ENCODE measurements at regions not wholly inside any gene's neighbourhood (a gene's known extent, or its start where the extent isn't known, plus 50 kb on each side); places are given as distances from the start of the nearest gene placed in this dataset.

DNA sequence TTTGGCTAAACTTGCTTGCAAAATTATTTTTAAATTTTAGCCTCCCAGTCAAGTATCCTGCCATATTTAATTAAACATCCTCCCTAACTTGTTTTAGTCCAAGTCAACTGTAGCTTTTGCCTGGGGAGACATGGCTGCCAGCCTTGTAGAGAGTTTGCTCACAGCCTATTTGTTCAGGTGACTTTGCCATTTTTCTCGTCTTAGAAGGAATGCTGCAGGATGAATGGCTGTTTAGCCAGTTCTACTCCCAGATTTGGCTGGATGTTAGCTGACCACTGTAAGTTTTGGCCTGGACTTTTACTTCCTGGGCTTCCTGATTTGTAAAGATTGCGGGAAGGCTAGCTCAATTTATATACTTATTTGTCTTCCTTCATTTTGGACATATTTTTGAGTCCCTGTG is 236.4 kb upstream of the SGO1 start:
- TF ChIP-seq CTCF (conservative IDR thresholded peaks at IDR 0.05 in 1 of 2, IDR thresholded peaks at IDR 0.05 in 1 of 2; ENCODE audit: low read depth in 1 of 2, low read length in 2 of 2) (no peak), EZH2 (IDR thresholded peaks at IDR 0.05; ENCODE audit: low read length, missing control alignments) (no peak)
- H3K27me3 ChIP-seq (ENCODE audit: control insufficient read depth, insufficient read depth, low read length) = no peaks in the 10 kb centered on the region
- H3K27ac ChIP-seq (ENCODE audit: insufficient read depth, low read length) = no peak overlapping the region
- no peak overlapping the region for H3K4me2 ChIP-seq (ENCODE audit: extremely low read depth, insufficient read depth, low read length)
- no peaks in the 10 kb centered on the region for H3K9me3 ChIP-seq (ENCODE audit: control insufficient read depth, insufficient read depth, low read depth, low read length)
- no peaks in the 10 kb centered on the region for H3K36me3 ChIP-seq (ENCODE audit: control insufficient read depth, insufficient read depth, low read length)
- no peaks in the 10 kb centered on the region for H4K20me1 ChIP-seq (ENCODE audit: control insufficient read depth, extremely low read depth, insufficient read depth, low read length)
- no peak overlapping the region for H3K4me3 ChIP-seq (replicated peaks in 1 of 4; ENCODE audit: control extremely low read depth in 1 of 4, insufficient read depth in 1 of 4, low read depth in 3 of 4, low read length in 4 of 4)
- DNase-seq (ENCODE audit: low read depth in 2 of 2) = no peak
- H2AFZ ChIP-seq (ENCODE audit: low read length) = no peak overlapping the region
- no peaks in the 10 kb centered on the region for H3K4me1 ChIP-seq (ENCODE audit: control insufficient read depth, extremely low read depth, insufficient read depth, low read length)
- no peaks in the 10 kb centered on the region for H3K79me2 ChIP-seq (ENCODE audit: control insufficient read depth, insufficient read depth, low read length)
- no peak overlapping the region for H3K9ac ChIP-seq (ENCODE audit: insufficient read depth, low read length)

DNA sequence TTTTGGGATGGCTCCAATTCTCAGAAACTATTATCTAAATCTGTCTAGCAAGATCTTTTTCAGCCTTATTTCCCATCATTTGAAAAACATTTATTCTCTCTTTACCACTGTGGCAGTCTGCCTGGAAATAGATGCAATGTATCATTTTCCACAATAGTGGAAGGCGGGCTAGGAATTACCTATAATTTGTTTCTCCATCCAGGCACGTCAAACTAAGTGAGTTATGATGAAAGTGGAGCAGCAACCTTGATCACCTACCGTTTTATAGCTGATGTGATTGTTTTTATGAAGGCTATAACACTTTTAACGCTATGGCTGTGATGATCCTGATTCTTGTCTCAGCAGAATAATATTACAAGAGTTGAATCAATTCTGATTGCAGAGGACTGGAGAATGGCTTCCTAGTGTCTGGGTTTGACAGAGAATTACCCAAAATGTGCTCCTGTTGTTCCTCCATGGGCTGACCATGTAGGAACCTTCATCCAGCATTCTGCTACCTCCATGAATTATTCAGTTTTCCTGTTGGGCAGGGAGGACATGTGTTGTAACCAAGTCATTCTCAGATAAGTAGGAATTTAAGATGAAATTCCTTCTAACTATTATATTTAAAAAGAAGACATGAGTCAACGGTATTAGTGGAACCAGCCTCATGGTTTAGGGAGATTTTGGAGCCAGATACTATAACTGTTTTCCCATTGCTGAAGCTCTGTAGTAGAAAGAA is 231.5 kb upstream of the SGO1 start:
- no peaks in the 10 kb centered on the region for H4K20me1 ChIP-seq (ENCODE audit: control insufficient read depth, extremely low read depth, insufficient read depth, low read length)
- H3K79me2 ChIP-seq (ENCODE audit: control insufficient read depth, insufficient read depth, low read length) = no peaks in the 10 kb centered on the region
- H3K27me3 ChIP-seq (ENCODE audit: control insufficient read depth, insufficient read depth, low read length) = no peaks in the 10 kb centered on the region
- no peaks in the 10 kb centered on the region for H3K4me1 ChIP-seq (ENCODE audit: control insufficient read depth, extremely low read depth, insufficient read depth, low read length)
- no peak overlapping the region for H3K27ac ChIP-seq (ENCODE audit: insufficient read depth, low read length)
- H3K4me3 ChIP-seq (replicated peaks in 1 of 4; ENCODE audit: control extremely low read depth in 1 of 4, insufficient read depth in 1 of 4, low read depth in 3 of 4, low read length in 4 of 4) = no peak overlapping the region
- no peak overlapping the region for H3K9ac ChIP-seq (ENCODE audit: insufficient read depth, low read length)
- no peak for TF ChIP-seq CTCF (conservative IDR thresholded peaks at IDR 0.05 in 1 of 2, IDR thresholded peaks at IDR 0.05 in 1 of 2; ENCODE audit: low read depth in 1 of 2, low read length in 2 of 2)
- no peak for TF ChIP-seq EZH2 (IDR thresholded peaks at IDR 0.05; ENCODE audit: low read length, missing control alignments)
- H3K36me3 ChIP-seq (ENCODE audit: control insufficient read depth, insufficient read depth, low read length) = no peaks in the 10 kb centered on the region
- no peaks in the 10 kb centered on the region for H3K9me3 ChIP-seq (ENCODE audit: control insufficient read depth, insufficient read depth, low read depth, low read length)
- H2AFZ ChIP-seq (ENCODE audit: low read length) = no peak overlapping the region
- DNase-seq (ENCODE audit: low read depth in 2 of 2) = peak in 1 of 2 donors; percentile 1
- H3K4me2 ChIP-seq (ENCODE audit: extremely low read depth, insufficient read depth, low read length) = no peak overlapping the region

DNA sequence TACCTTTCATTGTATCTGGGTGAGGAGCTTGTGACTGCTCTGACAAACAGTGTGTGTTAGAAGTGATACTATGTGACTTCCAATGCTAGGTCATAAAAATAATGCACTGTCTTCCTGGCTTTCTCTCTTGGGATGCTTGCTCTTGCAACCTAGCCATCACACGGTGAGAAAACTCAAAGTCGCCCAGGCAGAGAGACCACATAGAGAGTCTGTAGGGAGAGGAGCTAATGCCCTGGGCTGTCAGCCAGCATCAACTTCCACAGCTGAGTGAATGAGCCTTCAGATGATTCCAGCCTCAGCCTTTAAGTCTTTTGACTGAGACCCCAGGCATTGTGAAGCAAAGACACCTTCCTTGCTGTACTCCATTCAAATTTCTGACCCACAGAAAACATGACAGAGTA is 220.6 kb upstream of the SGO1 start:
- Histone ChIP-seq H2AFZ (ENCODE audit: low read length) (no peak overlapping the region), H3K9me3 (ENCODE audit: control insufficient read depth, insufficient read depth, low read depth, low read length) (no peaks in the 10 kb centered on the region), H3K79me2 (ENCODE audit: control insufficient read depth, insufficient read depth, low read length) (no peaks in the 10 kb centered on the region), H3K36me3 (ENCODE audit: control insufficient read depth, insufficient read depth, low read length) (no peaks in the 10 kb centered on the region), H3K4me3 (replicated peaks in 1 of 4; ENCODE audit: control extremely low read depth in 1 of 4, insufficient read depth in 1 of 4, low read depth in 3 of 4, low read length in 4 of 4) (no peak overlapping the region), H3K9ac (ENCODE audit: insufficient read depth, low read length) (no peak overlapping the region), H3K27me3 (ENCODE audit: control insufficient read depth, insufficient read depth, low read length) (no peaks in the 10 kb centered on the region), H4K20me1 (ENCODE audit: control insufficient read depth, extremely low read depth, insufficient read depth, low read length) (no peaks in the 10 kb centered on the region), H3K4me2 (ENCODE audit: extremely low read depth, insufficient read depth, low read length) (no peak overlapping the region), H3K27ac (ENCODE audit: insufficient read depth, low read length) (no peak overlapping the region), H3K4me1 (ENCODE audit: control insufficient read depth, extremely low read depth, insufficient read depth, low read length) (no peaks in the 10 kb centered on the region)
- DNase-seq (ENCODE audit: low read depth in 2 of 2) = peak; percentile 19
- TF ChIP-seq EZH2 (IDR thresholded peaks at IDR 0.05; ENCODE audit: low read length, missing control alignments) = no peak

Data from fibroblast of lung (primary cell).